ENCODE measurements at regions not wholly inside any gene's neighbourhood (a gene's known extent, or its start where the extent isn't known, plus 50 kb on each side); places are given as distances from the start of the nearest gene placed in this dataset.

DNA sequence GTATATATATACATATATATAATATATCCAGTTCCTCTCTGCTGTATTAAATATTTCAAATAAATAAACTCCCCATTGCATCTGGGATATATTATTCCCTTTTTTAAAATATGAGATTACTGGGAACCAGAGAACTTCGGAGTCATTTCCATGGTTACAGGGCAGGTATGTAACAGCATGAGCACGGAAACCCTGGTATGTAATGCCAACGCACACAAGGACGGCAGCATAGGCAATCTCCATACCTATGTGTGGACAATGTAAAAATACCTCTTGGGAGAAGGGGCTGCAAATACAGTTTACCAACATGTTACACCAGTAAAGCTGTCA is 62.8 kb downstream of the NUDT10 start:
- DNase-seq (ENCODE audit: low spot score), result no peak
- no peaks in the 10 kb centered on the region for H3K9me3 ChIP-seq (ENCODE audit: severe bottlenecking)
- H3K27ac ChIP-seq (ENCODE audit: poor library complexity, severe bottlenecking), result no peak overlapping the region
- H3K36me3 ChIP-seq (ENCODE audit: low read depth), result no peaks in the 10 kb centered on the region
- ATAC-seq (ENCODE audit: low read depth), result no peak
- no peaks in the 10 kb centered on the region for H3K27me3 ChIP-seq (ENCODE audit: insufficient read depth, poor library complexity, severe bottlenecking)
- H3K4me3 ChIP-seq (ENCODE audit: severe bottlenecking), result no peak overlapping the region
- TF ChIP-seq, protein P1, sequence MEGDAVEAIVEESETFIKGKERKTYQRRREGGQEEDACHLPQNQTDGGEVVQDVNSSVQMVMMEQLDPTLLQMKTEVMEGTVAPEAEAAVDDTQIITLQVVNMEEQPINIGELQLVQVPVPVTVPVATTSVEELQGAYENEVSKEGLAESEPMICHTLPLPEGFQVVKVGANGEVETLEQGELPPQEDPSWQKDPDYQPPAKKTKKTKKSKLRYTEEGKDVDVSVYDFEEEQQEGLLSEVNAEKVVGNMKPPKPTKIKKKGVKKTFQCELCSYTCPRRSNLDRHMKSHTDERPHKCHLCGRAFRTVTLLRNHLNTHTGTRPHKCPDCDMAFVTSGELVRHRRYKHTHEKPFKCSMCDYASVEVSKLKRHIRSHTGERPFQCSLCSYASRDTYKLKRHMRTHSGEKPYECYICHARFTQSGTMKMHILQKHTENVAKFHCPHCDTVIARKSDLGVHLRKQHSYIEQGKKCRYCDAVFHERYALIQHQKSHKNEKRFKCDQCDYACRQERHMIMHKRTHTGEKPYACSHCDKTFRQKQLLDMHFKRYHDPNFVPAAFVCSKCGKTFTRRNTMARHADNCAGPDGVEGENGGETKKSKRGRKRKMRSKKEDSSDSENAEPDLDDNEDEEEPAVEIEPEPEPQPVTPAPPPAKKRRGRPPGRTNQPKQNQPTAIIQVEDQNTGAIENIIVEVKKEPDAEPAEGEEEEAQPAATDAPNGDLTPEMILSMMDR (IDR thresholded peaks at IDR 0.05; ENCODE audit: poor library complexity, severe bottlenecking), result no peak
- H3K4me1 ChIP-seq (ENCODE audit: insufficient read depth, poor library complexity, severe bottlenecking), result no peaks in the 10 kb centered on the region
